B cell (primary cell): ENCODE measurements at regions not wholly inside any gene's neighbourhood (a gene's known extent, or its start where the extent isn't known, plus 50 kb on each side); places are given as distances from the start of the nearest gene placed in this dataset.
"Not testable (repeated sequence)": the region's sequence is repeated elsewhere in the genome, so short reads cannot be mapped to it uniquely, and the experiment has no call there.

Experiments
- ATAC-seq: fragments of 200-7000 bp; cut with Tn5 transposase; one replicate; pipeline ENCODE4 v1.10.0; 2021; ENCODE audit warnings: low read depth, mild to moderate bottlenecking, moderate number of reproducible peaks, moderate library complexity
- CTCF ChIA-PET: fragments of 350-600 bp; sonication (Branson Sonifier 250); formaldehyde crosslinking; loops from one replicate; lab custom pipeline; 2021; ENCODE audit warnings: antibody characterized with exemption, inconsistent platforms; lab: Charles Lee
- POLR2A ChIA-PET: fragments of 350-600 bp; sonication (Branson Sonifier 250); formaldehyde crosslinking; loops from one replicate; lab custom pipeline; 2021; ENCODE audit warnings: antibody characterized with exemption; lab: Charles Lee
- DNase-seq: peaks from one replicate; pipeline ENCODE4 v3.0.0; 2013
- H2AFZ ChIP-seq: 2 replicates; pipeline ENCODE4 v1.6.1; 2012; ENCODE audit warnings: mild to moderate bottlenecking, low read depth, low read length; ENCODE audit not compliant: insufficient read depth, poor library complexity, severe bottlenecking
- H3K27ac ChIP-seq, 2 donors: 1 replicate in 1 of 2; 2 replicates in 1 of 2; pipeline ENCODE4 v1.5.1; 2012 to 2013; ENCODE audit warnings: low read length in 2 of 2, mild to moderate bottlenecking in 2 of 2, moderate library complexity in 1 of 2
- H3K27me3 ChIP-seq, 4 experiments: fragments of 200-600 bp in 1 of 4; sonication (generic) in 1 of 4; replicated peaks in 1 of 4; 1 replicate in 2 of 4; 2 replicates in 2 of 4; pipeline versions ENCODE4 v1.6.1 to v1.7.0; 2013 to 2016; ENCODE audit warnings: low read length in 3 of 4, mild to moderate bottlenecking in 2 of 4, mixed read lengths in 1 of 4, moderate library complexity in 1 of 4; ENCODE audit not compliant: insufficient read depth in 4 of 4, control insufficient read depth in 3 of 4; ENCODE audit errors: control extremely low read depth in 1 of 4
- H3K36me3 ChIP-seq, 2 experiments: replicated peaks in 1 of 2; 1 replicate in 1 of 2; 2 replicates in 1 of 2; pipeline versions ENCODE4 v1.6.1 to v1.7.1; 2013; ENCODE audit warnings: low read length in 1 of 2; ENCODE audit not compliant: insufficient read depth in 2 of 2, control insufficient read depth in 1 of 2; ENCODE audit errors: control extremely low read depth in 1 of 2, extremely low read depth in 1 of 2
- H3K4me1 ChIP-seq, 2 donors: fragments of 200-600 bp in 1 of 2; sonication (generic) in 1 of 2; 1 replicate in 1 of 2; 2 replicates in 1 of 2; pipeline versions ENCODE4 v1.5.1 to v1.6.1; 2013 to 2017; ENCODE audit warnings: low read length in 2 of 2; ENCODE audit not compliant: control insufficient read depth in 2 of 2, insufficient read depth in 2 of 2
- H3K4me2 ChIP-seq: replicated peaks from 2 replicates; pipeline ENCODE3; 2012; ENCODE audit warnings: mild to moderate bottlenecking, low read depth, low read length; ENCODE audit not compliant: poor library complexity, severe bottlenecking
- H3K4me3 ChIP-seq, 5 experiments: fragments of 200-600 bp in 1 of 5; sonication (generic) in 1 of 5; 1 replicate in 3 of 5; 2 replicates in 2 of 5; pipeline versions ENCODE4 v1.5.1 to v1.7.0; 2011 to 2016; ENCODE audit warnings: low read length in 4 of 5, mild to moderate bottlenecking in 4 of 5, low read depth in 2 of 5, control low read depth in 1 of 5, moderate library complexity in 1 of 5; ENCODE audit not compliant: insufficient read depth in 1 of 5; ENCODE audit errors: control extremely low read depth in 1 of 5, extremely low read depth in 1 of 5
- H3K79me2 ChIP-seq: fragments of 200-600 bp; sonication (generic); one replicate; pipeline ENCODE4 v1.6.0; 2016; ENCODE audit warnings: low read length; ENCODE audit not compliant: control insufficient read depth, insufficient read depth
- H3K9ac ChIP-seq: fragments of 200-600 bp; sonication (generic); 2 replicates; pipeline ENCODE4 v1.6.1; 2017; ENCODE audit warnings: mild to moderate bottlenecking, low read length, moderate library complexity
- H3K9me3 ChIP-seq, 3 donors: one replicate each; pipeline versions ENCODE4 v1.6.1 to v1.7.1; 2013; ENCODE audit warnings: low read length in 2 of 3; ENCODE audit not compliant: control insufficient read depth in 2 of 3, insufficient read depth in 1 of 3; ENCODE audit errors: control extremely low read depth in 1 of 3
- H4K20me1 ChIP-seq: 2 replicates; pipeline ENCODE4 v1.6.0; 2012; ENCODE audit warnings: mild to moderate bottlenecking, low read length; ENCODE audit not compliant: insufficient read depth, control insufficient read depth, poor library complexity, severe bottlenecking
- H3K27ac Mint-ChIP-seq: one replicate; pipeline ENCODE4 v1.8.0; 2021; ENCODE audit warnings: mixed read lengths
- H3K27me3 Mint-ChIP-seq: one replicate; pipeline ENCODE4 v1.8.0; 2021; ENCODE audit warnings: mixed read lengths
- H3K4me1 Mint-ChIP-seq: one replicate; pipeline ENCODE4 v1.8.0; 2021; ENCODE audit warnings: mixed read lengths
- H3K4me3 Mint-ChIP-seq: one replicate; pipeline ENCODE4 v1.8.0; 2021; ENCODE audit warnings: mixed read lengths
- H3K9me3 Mint-ChIP-seq: one replicate; pipeline ENCODE4 v1.8.0; 2022; ENCODE audit warnings: mixed read lengths; ENCODE audit not compliant: insufficient read depth
- CTCF ChIP-seq: fragments of 200-600 bp; IDR thresholded peaks from one replicate; pipeline ENCODE4 v1.8.0; 2022; ENCODE audit warnings: antibody characterized with exemption, mild to moderate bottlenecking
- EZH2 ChIP-seq: IDR thresholded peaks from 2 replicates; pipeline ENCODE4 v1.6.1; 2012; ENCODE audit warnings: borderline replicate concordance, low read depth, mild to moderate bottlenecking, moderate library complexity, low read length; ENCODE audit not compliant: insufficient read depth, poor library complexity, severe bottlenecking
- WGBS: methylation state at CpG from one replicate; pipeline ENCODE4 v1.1.5; 2013; ENCODE audit warnings: missing lambda C conversion rate; ENCODE audit not compliant: insufficient coverage; 5-methylcytosine and 5-hydroxymethylcytosine counted together
- intact Hi-C: fragments of 100-400 bp; cut with micrococcal nuclease; formaldehyde crosslinking; loops from one replicate; pipeline ENCODE4 v1.10.0; 2022

GRCh38 chr14:38004610-38004879 is 203.2 kb upstream of the SSTR1 start:
- Histone ChIP-seq H3K27ac (no peak overlapping the region), H3K4me3 (no peak overlapping the region), H3K4me2 (no peak overlapping the region), H3K36me3 (no peaks in the 10 kb centered on the region), H3K9me3 (no peaks in the 10 kb centered on the region), H2AFZ (no peak overlapping the region), H3K9ac (no peak overlapping the region), H3K79me2 (no peaks in the 10 kb centered on the region), H4K20me1 (no peaks in the 10 kb centered on the region), H3K27me3 (no peaks in the 10 kb centered on the region), H3K4me1 (no peaks in the 10 kb centered on the region)
- ChIA-PET POLR2A (no interaction called here), CTCF (no interaction called here)
- TF ChIP-seq EZH2 (no peak), CTCF (no peak)
- intact Hi-C loops, result no loop called here
- H3K27ac Mint-ChIP-seq, result no peak overlapping the region
- ATAC-seq, result no peak
- DNase-seq, result no peak
- no peaks in the 10 kb centered on the region for H3K9me3 Mint-ChIP-seq
- no peak overlapping the region for H3K4me3 Mint-ChIP-seq
- no peaks in the 10 kb centered on the region for H3K27me3 Mint-ChIP-seq
- H3K4me1 Mint-ChIP-seq, result no peaks in the 10 kb centered on the region

GRCh38 chr14:38011156-38011555 is 196.5 kb upstream of the SSTR1 start:
- H3K27me3 ChIP-seq, H3K27me3 Mint-ChIP-seq, DNase-seq, H3K4me3 ChIP-seq, H3K36me3 ChIP-seq, H3K27ac ChIP-seq, H3K4me1 ChIP-seq, H2AFZ ChIP-seq, CTCF ChIA-PET, intact Hi-C loops, ATAC-seq, H3K4me3 Mint-ChIP-seq, H4K20me1 ChIP-seq, H3K9me3 Mint-ChIP-seq, H3K4me1 Mint-ChIP-seq, H3K9ac ChIP-seq, POLR2A ChIA-PET, H3K4me2 ChIP-seq, H3K79me2 ChIP-seq, H3K27ac Mint-ChIP-seq: not testable (repeated sequence)
- peaks cover 0 to 16% (median 15%) of the 10 kb centered on the region in 3 donors for H3K9me3 ChIP-seq
- WGBS, result no CpG with 5 or more reads among the region's 2 CpGs
